HCT116 (cell line): ENCODE measurements at regions not wholly inside any gene's neighbourhood (a gene's known extent, or its start where the extent isn't known, plus 50 kb on each side); places are given as distances from the start of the nearest gene placed in this dataset.

Source experiments
- EGR1 ChIP-seq: IDR thresholded peaks from 2 replicates; pipeline ENCODE4 v1.6.1; 2012; ENCODE audit warnings: low read depth
- EZH2 ChIP-seq: fragments of 200-600 bp; sonication (generic); IDR thresholded peaks from 2 replicates; pipeline ENCODE4 v1.6.1; 2017; ENCODE audit warnings: antibody characterized with exemption, mixed run types
- FOSL1 ChIP-seq: IDR thresholded peaks from 2 replicates; pipeline ENCODE4 v1.6.1; 2012; ENCODE audit warnings: low read depth
- JUND ChIP-seq: IDR thresholded peaks from 2 replicates; pipeline ENCODE4 v1.6.1; 2012
- POLR2A ChIP-seq: IDR thresholded peaks from 2 replicates; pipeline ENCODE4 v1.7.0; 2011; ENCODE audit warnings: borderline replicate concordance; ENCODE audit not compliant: insufficient read depth, insufficient read length; ENCODE audit errors: extremely low read depth
- POLR2AphosphoS5 ChIP-seq: IDR thresholded peaks from 2 replicates; pipeline ENCODE4 v1.6.1; 2011; ENCODE audit warnings: mild to moderate bottlenecking, low read depth, low read length, moderate library complexity
- RAD21 ChIP-seq: IDR thresholded peaks from 2 replicates; pipeline ENCODE4 v1.6.1; 2012; ENCODE audit warnings: low read depth, mild to moderate bottlenecking
- SRF ChIP-seq: IDR thresholded peaks from 2 replicates; pipeline ENCODE4 v1.6.1; 2012; ENCODE audit warnings: low read depth
- ZFX ChIP-seq: fragments of 450-650 bp; IDR thresholded peaks from 2 replicates; pipeline ENCODE4 v1.6.1; 2017
- TF ChIP-seq, protein P1 (sequence below), 3 experiments: fragments of 200-600 bp in 1 of 3; sonication (generic) in 1 of 3; IDR thresholded peaks in 2 of 3; conservative IDR thresholded peaks in 1 of 3; 2 replicates each; pipeline ENCODE4 v1.5.1; 2012 to 2017; ENCODE audit warnings: low read depth in 2 of 3, low read length in 2 of 3, antibody characterized with exemption in 1 of 3, borderline replicate concordance in 1 of 3, control low read depth in 1 of 3, mild to moderate bottlenecking in 1 of 3, mixed read lengths in 1 of 3, mixed run types in 1 of 3, moderate library complexity in 1 of 3; ENCODE audit not compliant: insufficient read depth in 1 of 3
- TF ChIP-seq, protein P2 (sequence below): IDR thresholded peaks from 2 replicates; pipeline ENCODE4 v1.6.1; 2011; ENCODE audit warnings: mild to moderate bottlenecking, low read length, moderate library complexity; ENCODE audit not compliant: insufficient replicate concordance; ENCODE audit errors: extremely low read depth
- TF ChIP-seq, protein P3 (sequence below): IDR thresholded peaks from 2 replicates; pipeline ENCODE4 v1.6.1; 2012

DNA sequence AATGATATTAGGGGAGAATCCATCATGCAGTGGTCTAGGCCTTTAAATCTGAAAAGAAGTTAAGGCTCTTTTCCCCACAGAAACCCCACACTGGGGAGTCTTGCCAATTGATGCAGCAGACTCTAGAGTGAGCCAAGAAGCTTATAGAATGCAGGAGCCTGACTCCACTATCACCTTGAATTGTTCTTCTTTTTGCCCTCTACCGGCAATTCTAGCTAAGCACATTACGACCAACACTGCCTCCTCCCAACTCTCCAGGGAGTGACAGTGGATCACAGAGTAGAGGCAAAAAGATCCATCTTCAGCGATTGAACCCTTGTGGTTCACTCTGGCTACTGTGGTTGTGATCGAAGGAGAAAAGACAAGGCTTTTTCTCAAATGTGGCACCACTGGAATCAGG lies 331.5 kb downstream of the NKX6-1 start:
- TF ChIP-seq FOSL1 = no peak
- TF ChIP-seq, protein P1, sequence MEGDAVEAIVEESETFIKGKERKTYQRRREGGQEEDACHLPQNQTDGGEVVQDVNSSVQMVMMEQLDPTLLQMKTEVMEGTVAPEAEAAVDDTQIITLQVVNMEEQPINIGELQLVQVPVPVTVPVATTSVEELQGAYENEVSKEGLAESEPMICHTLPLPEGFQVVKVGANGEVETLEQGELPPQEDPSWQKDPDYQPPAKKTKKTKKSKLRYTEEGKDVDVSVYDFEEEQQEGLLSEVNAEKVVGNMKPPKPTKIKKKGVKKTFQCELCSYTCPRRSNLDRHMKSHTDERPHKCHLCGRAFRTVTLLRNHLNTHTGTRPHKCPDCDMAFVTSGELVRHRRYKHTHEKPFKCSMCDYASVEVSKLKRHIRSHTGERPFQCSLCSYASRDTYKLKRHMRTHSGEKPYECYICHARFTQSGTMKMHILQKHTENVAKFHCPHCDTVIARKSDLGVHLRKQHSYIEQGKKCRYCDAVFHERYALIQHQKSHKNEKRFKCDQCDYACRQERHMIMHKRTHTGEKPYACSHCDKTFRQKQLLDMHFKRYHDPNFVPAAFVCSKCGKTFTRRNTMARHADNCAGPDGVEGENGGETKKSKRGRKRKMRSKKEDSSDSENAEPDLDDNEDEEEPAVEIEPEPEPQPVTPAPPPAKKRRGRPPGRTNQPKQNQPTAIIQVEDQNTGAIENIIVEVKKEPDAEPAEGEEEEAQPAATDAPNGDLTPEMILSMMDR (IDR thresholded peaks at IDR 0.05 in 2 of 3, conservative IDR thresholded peaks at IDR 0.05 in 1 of 3; ENCODE audit: borderline replicate concordance in 1 of 3, insufficient read depth in 1 of 3, low read depth in 2 of 3, low read length in 2 of 3) = peak; percentile 16 to 34 (median 31); a peak in 4 of 6 replicates
- TF ChIP-seq POLR2AphosphoS5 = no peak
- TF ChIP-seq EZH2 = no peak
- no peak for TF ChIP-seq POLR2A
- TF ChIP-seq, protein P2, sequence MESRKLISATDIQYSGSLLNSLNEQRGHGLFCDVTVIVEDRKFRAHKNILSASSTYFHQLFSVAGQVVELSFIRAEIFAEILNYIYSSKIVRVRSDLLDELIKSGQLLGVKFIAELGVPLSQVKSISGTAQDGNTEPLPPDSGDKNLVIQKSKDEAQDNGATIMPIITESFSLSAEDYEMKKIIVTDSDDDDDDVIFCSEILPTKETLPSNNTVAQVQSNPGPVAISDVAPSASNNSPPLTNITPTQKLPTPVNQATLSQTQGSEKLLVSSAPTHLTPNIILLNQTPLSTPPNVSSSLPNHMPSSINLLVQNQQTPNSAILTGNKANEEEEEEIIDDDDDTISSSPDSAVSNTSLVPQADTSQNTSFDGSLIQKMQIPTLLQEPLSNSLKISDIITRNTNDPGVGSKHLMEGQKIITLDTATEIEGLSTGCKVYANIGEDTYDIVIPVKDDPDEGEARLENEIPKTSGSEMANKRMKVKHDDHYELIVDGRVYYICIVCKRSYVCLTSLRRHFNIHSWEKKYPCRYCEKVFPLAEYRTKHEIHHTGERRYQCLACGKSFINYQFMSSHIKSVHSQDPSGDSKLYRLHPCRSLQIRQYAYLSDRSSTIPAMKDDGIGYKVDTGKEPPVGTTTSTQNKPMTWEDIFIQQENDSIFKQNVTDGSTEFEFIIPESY = no peak
- peak; percentile 19; the same call in 1 of the 2 replicates for TF ChIP-seq RAD21
- no peak for TF ChIP-seq EGR1
- TF ChIP-seq, protein P3, sequence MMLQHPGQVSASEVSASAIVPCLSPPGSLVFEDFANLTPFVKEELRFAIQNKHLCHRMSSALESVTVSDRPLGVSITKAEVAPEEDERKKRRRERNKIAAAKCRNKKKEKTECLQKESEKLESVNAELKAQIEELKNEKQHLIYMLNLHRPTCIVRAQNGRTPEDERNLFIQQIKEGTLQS = no peak
- TF ChIP-seq SRF = no peak
- TF ChIP-seq ZFX = no peak
- no peak for TF ChIP-seq JUND
